HG03520 (cell line): ENCODE measurements at regions not wholly inside any gene's neighbourhood (a gene's known extent, or its start where the extent isn't known, plus 50 kb on each side); places are given as distances from the start of the nearest gene placed in this dataset.

Experiments used
- ATAC-seq: cut with Tn5 transposase; IDR thresholded peaks from one replicate; pipeline ENCODE4 v1.9.1; 2021; ENCODE audit warnings: mild to moderate bottlenecking, moderate library complexity; ENCODE audit not compliant: unreplicated experiment

GRCh38 chr11:127895776-127896175 lies 691.6 kb downstream of the ETS1 start:
- no peak for ATAC-seq

- ATAC-seq, result no peak
Measured at GRCh38 chr11:127894316-127894715, 693.0 kb downstream of the ETS1 start.

- no peak for ATAC-seq
Measured at GRCh38 chr11:127890030-127890615, 697.2 kb downstream of the ETS1 start.

- no peak for ATAC-seq
Measured at GRCh38 chr11:127888386-127888785, 699.0 kb downstream of the ETS1 start.

GRCh38 chr11:127875131-127875530 lies 712.2 kb downstream of the ETS1 start:
- no peak for ATAC-seq

GRCh38 chr11:127873478-127873877 lies 713.9 kb downstream of the ETS1 start:
- ATAC-seq, result no peak

GRCh38 chr11:127866109-127866508 lies 721.2 kb downstream of the ETS1 start:
- ATAC-seq, result no peak

- no peak for ATAC-seq
Measured at GRCh38 chr11:127864861-127865260, 722.5 kb downstream of the ETS1 start.

- ATAC-seq, result no peak
Measured at GRCh38 chr11:127862406-127862805, 725.0 kb downstream of the ETS1 start.

- no peak for ATAC-seq
Measured at GRCh38 chr11:127859941-127860354, 727.4 kb downstream of the ETS1 start.

- ATAC-seq, result no peak
Measured at GRCh38 chr11:127844876-127845275, 742.5 kb downstream of the ETS1 start.

- peak; percentile 62 for ATAC-seq
Measured at GRCh38 chr11:127843483-127844396, 743.6 kb downstream of the ETS1 start.

- no peak for ATAC-seq
Measured at GRCh38 chr11:127825183-127825582, 762.2 kb downstream of the ETS1 start.

- ATAC-seq, result no peak
Measured at GRCh38 chr11:127818625-127819024, 768.7 kb downstream of the ETS1 start.

GRCh38 chr11:127816962-127817361 lies 770.4 kb downstream of the ETS1 start:
- no peak for ATAC-seq

- no peak for ATAC-seq
Measured at GRCh38 chr11:127815331-127815730, 772.0 kb downstream of the ETS1 start.

GRCh38 chr11:127806501-127806900 lies 780.9 kb downstream of the ETS1 start:
- no peak for ATAC-seq

- ATAC-seq, result no peak
Measured at GRCh38 chr11:127805771-127806170, 781.6 kb downstream of the ETS1 start.

- ATAC-seq, result no peak
Measured at GRCh38 chr11:127804747-127805400, 782.5 kb downstream of the ETS1 start.

- ATAC-seq, result no peak
Measured at GRCh38 chr11:127803755-127804154, 783.6 kb downstream of the ETS1 start.

- ATAC-seq, result no peak
Measured at GRCh38 chr11:127800989-127801688, 786.2 kb downstream of the ETS1 start.
